ENCODE measurements at regions not wholly inside any gene's neighbourhood (a gene's known extent, or its start where the extent isn't known, plus 50 kb on each side); places are given as distances from the start of the nearest gene placed in this dataset.
A peak's percentile ranks its signal among the peaks of the same experiment; 100 is the strongest.

DNA sequence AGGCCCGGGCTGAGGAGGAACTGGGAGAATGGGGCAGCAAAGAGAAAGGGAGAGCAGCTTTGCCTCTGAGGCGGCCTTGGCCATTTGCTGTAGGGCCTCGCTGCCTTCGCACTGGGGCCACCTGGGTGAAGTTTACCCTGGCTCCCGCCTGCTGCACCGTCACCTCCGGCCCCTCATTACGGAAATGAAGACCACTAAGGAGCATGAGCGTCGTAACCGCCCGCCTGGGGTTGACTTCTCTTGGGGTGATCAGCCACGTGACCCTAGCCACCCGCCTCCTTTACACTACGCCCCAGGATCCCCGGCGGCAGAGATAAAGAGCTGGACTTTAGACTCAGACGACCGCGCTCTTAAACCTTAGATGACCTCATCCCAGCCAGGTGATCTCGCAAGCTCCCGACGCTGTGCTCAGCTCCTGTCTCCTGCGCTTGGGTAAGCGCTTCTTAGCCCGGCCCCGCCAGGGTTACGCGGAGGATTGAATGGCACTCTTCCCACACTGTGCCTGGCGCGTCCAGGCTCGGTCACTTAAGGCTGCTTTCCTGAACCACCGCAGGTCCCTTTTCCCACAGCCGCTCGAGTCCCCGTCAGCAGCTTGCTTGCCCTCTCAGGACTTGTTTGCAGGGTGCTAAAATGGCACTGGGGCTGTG is 107.9 kb upstream of the LARP1 start (continued):
- TF ChIP-seq, protein P1, sequence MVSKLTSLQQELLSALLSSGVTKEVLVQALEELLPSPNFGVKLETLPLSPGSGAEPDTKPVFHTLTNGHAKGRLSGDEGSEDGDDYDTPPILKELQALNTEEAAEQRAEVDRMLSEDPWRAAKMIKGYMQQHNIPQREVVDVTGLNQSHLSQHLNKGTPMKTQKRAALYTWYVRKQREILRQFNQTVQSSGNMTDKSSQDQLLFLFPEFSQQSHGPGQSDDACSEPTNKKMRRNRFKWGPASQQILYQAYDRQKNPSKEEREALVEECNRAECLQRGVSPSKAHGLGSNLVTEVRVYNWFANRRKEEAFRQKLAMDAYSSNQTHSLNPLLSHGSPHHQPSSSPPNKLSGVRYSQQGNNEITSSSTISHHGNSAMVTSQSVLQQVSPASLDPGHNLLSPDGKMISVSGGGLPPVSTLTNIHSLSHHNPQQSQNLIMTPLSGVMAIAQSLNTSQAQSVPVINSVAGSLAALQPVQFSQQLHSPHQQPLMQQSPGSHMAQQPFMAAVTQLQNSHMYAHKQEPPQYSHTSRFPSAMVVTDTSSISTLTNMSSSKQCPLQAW (CRISPR knock-in tag; IDR thresholded peaks at IDR 0.05) = peak; percentile 28; the same call in 1 of the 2 replicates
- TF ChIP-seq ZMYM2 (CRISPR knock-in tag; IDR thresholded peaks at IDR 0.05) (0 out of 2 replicates have a peak, but pooled peaks have one; percentile 72), ZNF724P (CRISPR knock-in tag; IDR thresholded peaks at IDR 0.05; ENCODE audit: borderline replicate concordance) (peak; percentile 49; the same call in 1 of the 2 replicates), MYC (CRISPR knock-in tag; IDR thresholded peaks at IDR 0.05; ENCODE audit: borderline replicate concordance) (peak; percentile 65; the same call in 1 of the 2 replicates), ZNF563 (CRISPR knock-in tag; IDR thresholded peaks at IDR 0.05) (peak; percentile 79), ZNF143 (CRISPR knock-in tag; IDR thresholded peaks at IDR 0.05) (peak; percentile 73), PITX1 (CRISPR knock-in tag; IDR thresholded peaks at IDR 0.05) (peak; percentile 64), ZNF605 (CRISPR knock-in tag; IDR thresholded peaks at IDR 0.05) (peak; percentile 88), U2AF2 (IDR thresholded peaks at IDR 0.05; ENCODE audit: low read depth, low read length) (no peak), ZFP37 (CRISPR knock-in tag; IDR thresholded peaks at IDR 0.05; ENCODE audit: borderline replicate concordance) (no peak), YEATS2 (CRISPR knock-in tag; IDR thresholded peaks at IDR 0.05; ENCODE audit: borderline replicate concordance) (no peak), TEAD3 (CRISPR knock-in tag; optimal IDR thresholded peaks at IDR 0.05; ENCODE audit: borderline replicate concordance) (peak; percentile 56), ZSCAN21 (CRISPR knock-in tag; IDR thresholded peaks at IDR 0.05; ENCODE audit: borderline replicate concordance) (peak; percentile 22; the same call in 1 of the 2 replicates), ZNF430 (CRISPR knock-in tag; IDR thresholded peaks at IDR 0.05) (peak; percentile 89; the same call in 1 of the 2 replicates), PHF8 (CRISPR knock-in tag; IDR thresholded peaks at IDR 0.05) (peak; percentile 42; the same call in 1 of the 2 replicates), EED (CRISPR knock-in tag; IDR thresholded peaks at IDR 0.05) (peak; percentile 50; the same call in 1 of the 2 replicates), SMAD1 (CRISPR knock-in tag; IDR thresholded peaks at IDR 0.05; ENCODE audit: borderline replicate concordance, low read depth) (no peak), SOX13 (IDR thresholded peaks at IDR 0.05) (no peak), SOX13 (CRISPR knock-in tag; conservative IDR thresholded peaks at IDR 0.05 in 1 of 2, IDR thresholded peaks at IDR 0.05 in 1 of 2) (peak in 1 of 2 experiments; percentile 52; a peak in 2 of 4 replicates), ZFY (CRISPR knock-in tag; IDR thresholded peaks at IDR 0.05) (peak; percentile 49; the same call in 1 of the 2 replicates), RAD51 (IDR thresholded peaks at IDR 0.05; ENCODE audit: borderline replicate concordance) (peak; percentile 34; the same call in 1 of the 2 replicates), GATAD2A (CRISPR knock-in tag; IDR thresholded peaks at IDR 0.05) (peak; percentile 65), ZFX (CRISPR knock-in tag; IDR thresholded peaks at IDR 0.05; ENCODE audit: low read depth) (peak; percentile 26; the same call in 1 of the 2 replicates), RAD21 (CRISPR knock-in tag; IDR thresholded peaks at IDR 0.05) (no peak), PHF21A (CRISPR knock-in tag; IDR thresholded peaks at IDR 0.05) (peak; percentile 81; the same call in 1 of the 2 replicates), TCF7L2 (IDR thresholded peaks at IDR 0.05; ENCODE audit: low read depth, low read length) (peak; percentile 73; the same call in 1 of the 2 replicates), KDM4B (CRISPR knock-in tag; IDR thresholded peaks at IDR 0.05) (no peak), ZMYM3 (CRISPR knock-in tag; IDR thresholded peaks at IDR 0.05) (peak; percentile 56; the same call in 1 of the 2 replicates), ZNF256 (CRISPR knock-in tag; conservative IDR thresholded peaks at IDR 0.05) (0 out of 2 replicates have a peak, but pooled peaks have one; percentile 43)
- TF ChIP-seq, protein P2, sequence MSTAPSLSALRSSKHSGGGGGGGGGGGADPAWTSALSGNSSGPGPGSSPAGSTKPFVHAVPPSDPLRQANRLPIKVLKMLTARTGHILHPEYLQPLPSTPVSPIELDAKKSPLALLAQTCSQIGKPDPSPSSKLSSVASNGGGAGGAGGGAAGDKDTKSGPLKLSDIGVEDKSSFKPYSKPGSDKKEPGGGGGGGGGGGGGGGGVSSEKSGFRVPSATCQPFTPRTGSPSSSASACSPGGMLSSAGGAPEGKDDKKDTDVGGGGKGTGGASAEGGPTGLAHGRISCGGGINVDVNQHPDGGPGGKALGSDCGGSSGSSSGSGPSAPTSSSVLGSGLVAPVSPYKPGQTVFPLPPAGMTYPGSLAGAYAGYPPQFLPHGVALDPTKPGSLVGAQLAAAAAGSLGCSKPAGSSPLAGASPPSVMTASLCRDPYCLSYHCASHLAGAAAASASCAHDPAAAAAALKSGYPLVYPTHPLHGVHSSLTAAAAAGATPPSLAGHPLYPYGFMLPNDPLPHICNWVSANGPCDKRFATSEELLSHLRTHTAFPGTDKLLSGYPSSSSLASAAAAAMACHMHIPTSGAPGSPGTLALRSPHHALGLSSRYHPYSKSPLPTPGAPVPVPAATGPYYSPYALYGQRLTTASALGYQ (CRISPR knock-in tag; IDR thresholded peaks at IDR 0.05) = no peak; the same call in none of the 2 replicates
